Liver (tissue), 2 donors: ENCODE measurements at regions not wholly inside any gene's neighbourhood (a gene's known extent, or its start where the extent isn't known, plus 50 kb on each side); places are given as distances from the start of the nearest gene placed in this dataset.

ENCODE experiments used
- TF ChIP-seq, protein P1 (sequence below): IDR thresholded peaks from 2 replicates; pipeline ENCODE4 v1.6.1; 2016; ENCODE audit warnings: antibody characterized with exemption, mild to moderate bottlenecking
- TF ChIP-seq, protein P2 (sequence below): fragments of 150-350 bp; IDR thresholded peaks from 2 replicates; pipeline ENCODE4 v1.5.1; 2017; ENCODE audit warnings: improper control_type of control experiment, low read depth, low read length; ENCODE audit not compliant: missing input control
- donor health status: healthy.

GRCh38 chr10:123480845-123481244, 185.3 kb upstream of the GPR26 start:
- TF ChIP-seq, protein P1, sequence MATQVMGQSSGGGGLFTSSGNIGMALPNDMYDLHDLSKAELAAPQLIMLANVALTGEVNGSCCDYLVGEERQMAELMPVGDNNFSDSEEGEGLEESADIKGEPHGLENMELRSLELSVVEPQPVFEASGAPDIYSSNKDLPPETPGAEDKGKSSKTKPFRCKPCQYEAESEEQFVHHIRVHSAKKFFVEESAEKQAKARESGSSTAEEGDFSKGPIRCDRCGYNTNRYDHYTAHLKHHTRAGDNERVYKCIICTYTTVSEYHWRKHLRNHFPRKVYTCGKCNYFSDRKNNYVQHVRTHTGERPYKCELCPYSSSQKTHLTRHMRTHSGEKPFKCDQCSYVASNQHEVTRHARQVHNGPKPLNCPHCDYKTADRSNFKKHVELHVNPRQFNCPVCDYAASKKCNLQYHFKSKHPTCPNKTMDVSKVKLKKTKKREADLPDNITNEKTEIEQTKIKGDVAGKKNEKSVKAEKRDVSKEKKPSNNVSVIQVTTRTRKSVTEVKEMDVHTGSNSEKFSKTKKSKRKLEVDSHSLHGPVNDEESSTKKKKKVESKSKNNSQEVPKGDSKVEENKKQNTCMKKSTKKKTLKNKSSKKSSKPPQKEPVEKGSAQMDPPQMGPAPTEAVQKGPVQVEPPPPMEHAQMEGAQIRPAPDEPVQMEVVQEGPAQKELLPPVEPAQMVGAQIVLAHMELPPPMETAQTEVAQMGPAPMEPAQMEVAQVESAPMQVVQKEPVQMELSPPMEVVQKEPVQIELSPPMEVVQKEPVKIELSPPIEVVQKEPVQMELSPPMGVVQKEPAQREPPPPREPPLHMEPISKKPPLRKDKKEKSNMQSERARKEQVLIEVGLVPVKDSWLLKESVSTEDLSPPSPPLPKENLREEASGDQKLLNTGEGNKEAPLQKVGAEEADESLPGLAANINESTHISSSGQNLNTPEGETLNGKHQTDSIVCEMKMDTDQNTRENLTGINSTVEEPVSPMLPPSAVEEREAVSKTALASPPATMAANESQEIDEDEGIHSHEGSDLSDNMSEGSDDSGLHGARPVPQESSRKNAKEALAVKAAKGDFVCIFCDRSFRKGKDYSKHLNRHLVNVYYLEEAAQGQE, result no peak
- TF ChIP-seq, protein P2, sequence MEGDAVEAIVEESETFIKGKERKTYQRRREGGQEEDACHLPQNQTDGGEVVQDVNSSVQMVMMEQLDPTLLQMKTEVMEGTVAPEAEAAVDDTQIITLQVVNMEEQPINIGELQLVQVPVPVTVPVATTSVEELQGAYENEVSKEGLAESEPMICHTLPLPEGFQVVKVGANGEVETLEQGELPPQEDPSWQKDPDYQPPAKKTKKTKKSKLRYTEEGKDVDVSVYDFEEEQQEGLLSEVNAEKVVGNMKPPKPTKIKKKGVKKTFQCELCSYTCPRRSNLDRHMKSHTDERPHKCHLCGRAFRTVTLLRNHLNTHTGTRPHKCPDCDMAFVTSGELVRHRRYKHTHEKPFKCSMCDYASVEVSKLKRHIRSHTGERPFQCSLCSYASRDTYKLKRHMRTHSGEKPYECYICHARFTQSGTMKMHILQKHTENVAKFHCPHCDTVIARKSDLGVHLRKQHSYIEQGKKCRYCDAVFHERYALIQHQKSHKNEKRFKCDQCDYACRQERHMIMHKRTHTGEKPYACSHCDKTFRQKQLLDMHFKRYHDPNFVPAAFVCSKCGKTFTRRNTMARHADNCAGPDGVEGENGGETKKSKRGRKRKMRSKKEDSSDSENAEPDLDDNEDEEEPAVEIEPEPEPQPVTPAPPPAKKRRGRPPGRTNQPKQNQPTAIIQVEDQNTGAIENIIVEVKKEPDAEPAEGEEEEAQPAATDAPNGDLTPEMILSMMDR, result no peak
